HL-60/S4 (cell line): ENCODE measurements at regions not wholly inside any gene's neighbourhood (a gene's known extent, or its start where the extent isn't known, plus 50 kb on each side); places are given as distances from the start of the nearest gene placed in this dataset.
"Not testable (repeated sequence)": the region's sequence is repeated elsewhere in the genome, so short reads cannot be mapped to it uniquely, and the experiment has no call there.

Source experiments
- in situ Hi-C: fragments of 300-500 bp; cut with MboI; formaldehyde crosslinking; loops from 2 replicates; pipeline ENCODE4 v1.14.3; 2022; ENCODE audit warnings: low sequenced_read_pairs

GRCh38 chr6:105562027-105562426 is 159.1 kb upstream of the PREP start:
- in situ Hi-C loops = no loop called here

GRCh38 chr6:105561486-105561885 is 158.6 kb upstream of the PREP start:
- in situ Hi-C loops = no loop called here

- in situ Hi-C loops = no loop called here
These were observed 157.8 kb upstream of the PREP start for GRCh38 chr6:105560611-105561066.

GRCh38 chr6:105557291-105557690 is 154.4 kb upstream of the PREP start:
- in situ Hi-C loops = no loop called here

GRCh38 chr6:105553171-105553570 is 150.3 kb upstream of the PREP start:
- in situ Hi-C loops = no loop called here

GRCh38 chr6:105550955-105551620 is 148.2 kb upstream of the PREP start:
- in situ Hi-C loops = no loop called here

- in situ Hi-C loops = no loop called here
These were observed 143.9 kb upstream of the PREP start for GRCh38 chr6:105546754-105547153.

- in situ Hi-C loops = no loop called here
These were observed 143.3 kb upstream of the PREP start for GRCh38 chr6:105545947-105546731.

- in situ Hi-C loops = no loop called here
These were observed 142.5 kb upstream of the PREP start for GRCh38 chr6:105545228-105545920.

- in situ Hi-C loops = no loop called here
These were observed 137.0 kb upstream of the PREP start for GRCh38 chr6:105539911-105540310.

- in situ Hi-C loops = no loop called here
These were observed 135.2 kb upstream of the PREP start for GRCh38 chr6:105537981-105538578.

- in situ Hi-C loops = no loop called here
These were observed 134.1 kb upstream of the PREP start for GRCh38 chr6:105536961-105537360.

GRCh38 chr6:105533301-105533700 is 130.4 kb upstream of the PREP start:
- in situ Hi-C loops = no loop called here

- in situ Hi-C loops = no loop called here
These were observed 123.5 kb upstream of the PREP start for GRCh38 chr6:105526225-105526872.

- in situ Hi-C loops = no loop called here
These were observed 119.9 kb upstream of the PREP start for GRCh38 chr6:105522626-105523322.

GRCh38 chr6:105519954-105520353 is 117.1 kb upstream of the PREP start:
- in situ Hi-C loops = no loop called here

- in situ Hi-C loops = not testable (repeated sequence)
These were observed 116.1 kb upstream of the PREP start for GRCh38 chr6:105518993-105519392.

GRCh38 chr6:105515054-105515453 is 112.2 kb upstream of the PREP start:
- in situ Hi-C loops = no loop called here

- in situ Hi-C loops = no loop called here
These were observed 111.4 kb upstream of the PREP start for GRCh38 chr6:105514306-105514705.

GRCh38 chr6:105511639-105512038 is 108.8 kb upstream of the PREP start:
- in situ Hi-C loops = no loop called here
